COLO829 (cell line): ENCODE measurements at regions not wholly inside any gene's neighbourhood (a gene's known extent, or its start where the extent isn't known, plus 50 kb on each side); places are given as distances from the start of the nearest gene placed in this dataset.
A peak's percentile ranks its signal among the peaks of the same experiment; 100 is the strongest.

Experiments used
- DNase-seq: peaks from one replicate; pipeline ENCODE4 v3.0.0; 2012; ENCODE audit warnings: low spot score

GRCh38 chr3:39750712-39751111 lies 58.7 kb upstream of the MYRIP start:
- DNase-seq: no peak

DNA sequence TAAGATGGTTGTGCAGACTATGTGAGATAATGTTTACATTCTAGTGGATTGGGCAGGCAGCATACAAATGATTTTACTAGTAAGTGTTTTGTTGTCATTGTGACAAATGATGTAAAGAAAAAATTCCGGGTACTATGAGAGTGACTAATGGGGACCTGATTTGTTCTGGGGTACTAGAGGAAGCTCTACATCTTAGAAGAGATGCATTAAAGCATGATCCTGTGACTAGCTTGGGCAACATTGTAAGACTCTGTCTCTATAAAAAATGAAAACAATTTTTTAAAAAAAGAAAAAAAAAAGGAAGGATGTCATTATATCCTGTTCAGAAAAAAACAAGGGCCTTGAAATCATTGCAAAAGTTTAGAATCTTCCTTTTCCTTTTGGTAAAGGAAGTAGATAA lies 58.1 kb upstream of the MYRIP start:
- no peak for DNase-seq

- DNase-seq: no peak
These were observed 57.3 kb upstream of the MYRIP start for GRCh38 chr3:39752019-39752637.

DNA sequence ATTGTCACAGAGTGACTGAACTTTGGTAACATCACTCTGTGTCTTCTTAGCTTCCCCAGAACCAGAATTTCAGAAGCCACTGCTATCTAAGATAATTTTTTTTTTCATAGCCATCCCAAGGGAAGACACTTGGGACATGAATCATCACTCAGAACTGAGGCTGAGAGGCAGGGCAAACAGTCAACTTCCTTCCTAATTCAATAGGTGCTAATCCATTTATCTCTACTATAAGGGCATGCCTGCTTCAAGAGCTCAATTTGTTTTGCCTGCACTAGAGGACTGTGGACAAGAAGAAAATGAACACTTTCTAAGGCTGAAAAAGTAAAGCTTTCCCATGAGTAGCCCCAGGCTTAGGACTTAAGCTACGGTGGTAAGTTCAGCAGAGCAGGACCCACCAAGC lies 56.7 kb upstream of the MYRIP start:
- DNase-seq: peak; percentile 42

GRCh38 chr3:39753391-39753790 lies 56.0 kb upstream of the MYRIP start:
- no peak for DNase-seq

GRCh38 chr3:39754549-39754948 lies 54.9 kb upstream of the MYRIP start:
- DNase-seq: no peak

- no peak for DNase-seq
These were observed 54.3 kb upstream of the MYRIP start for GRCh38 chr3:39755100-39755499.

- DNase-seq: no peak
These were observed 52.1 kb upstream of the MYRIP start for GRCh38 chr3:39757307-39757706.
